ENCODE measurements at regions not wholly inside any gene's neighbourhood (a gene's known extent, or its start where the extent isn't known, plus 50 kb on each side); places are given as distances from the start of the nearest gene placed in this dataset.

GRCh38 chr14:51544901-51545300, 106.8 kb upstream of the FRMD6 start:
- ChIA-PET CTCF (interaction anchor here (0.7 to 1.2 kb wide), 3 partner anchors 10 to 261 kb away, joined by 3 read pairs; no protein-coding TSS in a partner anchor), POLR2A (no interaction called here)
- no peaks in the 10 kb centered on the region for H3K27me3 ChIP-seq (ENCODE audit: control insufficient read depth in 2 of 2, insufficient read depth in 2 of 2, low read length in 2 of 2)
- no peaks in the 10 kb centered on the region for H4K20me1 ChIP-seq (replicated peaks; ENCODE audit: control insufficient read depth, extremely low read depth, insufficient read depth, low read length)
- H3K79me2 ChIP-seq (ENCODE audit: control insufficient read depth, insufficient read depth, low read length): no peaks in the 10 kb centered on the region
- intact Hi-C loops (cut with micrococcal nuclease): loop anchor here (10.0 kb wide), 1 partner anchor 260 kb away; no protein-coding TSS in a partner anchor
- BruUV-seq (replicated peaks): no TSS peak
- no peak overlapping the region for H3K4me2 ChIP-seq (ENCODE audit: insufficient read depth, low read length)
- dilution Hi-C loops (cut with MboI; ENCODE audit: extremely low pct_ligation_motif_present, low sequenced_read_pairs): no loop called here
- H3K9me1 ChIP-seq (replicated peaks; ENCODE audit: control insufficient read depth, extremely low read depth, insufficient read depth, low read length): no peaks in the 10 kb centered on the region
- FAIRE-seq (no peak), DNase-seq (ENCODE audit: low read depth, low spot score) (no peak)
- H3K4me1 ChIP-seq (ENCODE audit: control insufficient read depth, extremely low read depth, insufficient read depth, low read length): peaks cover 41% of the 10 kb centered on the region
- no peak overlapping the region for H3K4me3 ChIP-seq (replicated peaks in 1 of 3; ENCODE audit: insufficient read depth in 1 of 3, low read depth in 1 of 3, low read length in 3 of 3)
- H3K36me3 ChIP-seq (ENCODE audit: control insufficient read depth in 2 of 2, extremely low read depth in 1 of 2, insufficient read depth in 2 of 2, low read length in 2 of 2): no peaks in the 10 kb centered on the region
- H2AFZ ChIP-seq (ENCODE audit: low read depth, low read length): no peak overlapping the region
- H3K27ac ChIP-seq (ENCODE audit: insufficient read depth, low read depth, low read length): no peak overlapping the region
- H3K9ac ChIP-seq (replicated peaks; ENCODE audit: extremely low read depth, insufficient read depth, low read length): no peak overlapping the region
- no peaks in the 10 kb centered on the region for H3K9me3 ChIP-seq (replicated peaks; ENCODE audit: control insufficient read depth, insufficient read depth, low read length)
- TF ChIP-seq, protein P1, sequence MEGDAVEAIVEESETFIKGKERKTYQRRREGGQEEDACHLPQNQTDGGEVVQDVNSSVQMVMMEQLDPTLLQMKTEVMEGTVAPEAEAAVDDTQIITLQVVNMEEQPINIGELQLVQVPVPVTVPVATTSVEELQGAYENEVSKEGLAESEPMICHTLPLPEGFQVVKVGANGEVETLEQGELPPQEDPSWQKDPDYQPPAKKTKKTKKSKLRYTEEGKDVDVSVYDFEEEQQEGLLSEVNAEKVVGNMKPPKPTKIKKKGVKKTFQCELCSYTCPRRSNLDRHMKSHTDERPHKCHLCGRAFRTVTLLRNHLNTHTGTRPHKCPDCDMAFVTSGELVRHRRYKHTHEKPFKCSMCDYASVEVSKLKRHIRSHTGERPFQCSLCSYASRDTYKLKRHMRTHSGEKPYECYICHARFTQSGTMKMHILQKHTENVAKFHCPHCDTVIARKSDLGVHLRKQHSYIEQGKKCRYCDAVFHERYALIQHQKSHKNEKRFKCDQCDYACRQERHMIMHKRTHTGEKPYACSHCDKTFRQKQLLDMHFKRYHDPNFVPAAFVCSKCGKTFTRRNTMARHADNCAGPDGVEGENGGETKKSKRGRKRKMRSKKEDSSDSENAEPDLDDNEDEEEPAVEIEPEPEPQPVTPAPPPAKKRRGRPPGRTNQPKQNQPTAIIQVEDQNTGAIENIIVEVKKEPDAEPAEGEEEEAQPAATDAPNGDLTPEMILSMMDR (IDR thresholded peaks at IDR 0.05; ENCODE audit: extremely low read depth in 1 of 2, insufficient read depth in 1 of 2, low read depth in 1 of 2, low read length in 2 of 2): no peak
- TF ChIP-seq MAX (IDR thresholded peaks at IDR 0.05; ENCODE audit: insufficient read depth, insufficient read length) (no peak), POLR2AphosphoS5 (IDR thresholded peaks at IDR 0.05; ENCODE audit: insufficient read depth, low read depth, low read length) (no peak), GATA2 (IDR thresholded peaks at IDR 0.05; ENCODE audit: insufficient read depth, insufficient read length, low read depth, low read length) (no peak), MYC (IDR thresholded peaks at IDR 0.05; ENCODE audit: low read depth, low read length) (no peak), JUN (IDR thresholded peaks at IDR 0.05; ENCODE audit: borderline replicate concordance, insufficient read depth, insufficient read length, low read depth) (no peak), FOS (IDR thresholded peaks at IDR 0.05; ENCODE audit: borderline replicate concordance, insufficient read depth, low read length) (no peak), EZH2 (IDR thresholded peaks at IDR 0.05; ENCODE audit: borderline replicate concordance, low read depth, low read length, severe bottlenecking) (no peak), POLR2A (IDR thresholded peaks at IDR 0.05; ENCODE audit: low read depth, low read length) (no peak)

Measured in endothelial cell of umbilical vein (primary cell).